ENCODE measurements at regions not wholly inside any gene's neighbourhood (a gene's known extent, or its start where the extent isn't known, plus 50 kb on each side); places are given as distances from the start of the nearest gene placed in this dataset.

- H3K14ac ChIP-seq (replicated peaks; ENCODE audit: low read depth, low read length) = no peak overlapping the region
- peaks cover 6% of the 10 kb centered on the region; the same call in 1 of the 2 replicates for H3K27me3 ChIP-seq (ENCODE audit: control insufficient read depth, insufficient read depth, low read length)
- no peak overlapping the region for H4K5ac ChIP-seq (ENCODE audit: low read depth, low read length)
- H2BK15ac ChIP-seq (ENCODE audit: low read depth, low read length) = no peak overlapping the region
- no CpG with 5 or more reads among the region's 2 CpGs for WGBS, 2 experiments (ENCODE audit: extremely low coverage in 2 of 2, insufficient read length in 1 of 2)
- in situ Hi-C loops (cut with MboI; ENCODE audit: low sequenced_read_pairs) = no loop called here
- no peak overlapping the region for H3K23ac ChIP-seq (ENCODE audit: low read depth, low read length)
- no peaks in the 10 kb centered on the region for H3K9me1 ChIP-seq (ENCODE audit: insufficient read depth, low read length)
- CTCF ChIA-PET = no interaction called here
- no peaks in the 10 kb centered on the region for H3K4me1 ChIP-seq (ENCODE audit: control insufficient read depth, insufficient read depth, low read length)
- no peak overlapping the region for H3K4me3 ChIP-seq (ENCODE audit: insufficient read depth, low read depth, low read length)
- H3K27ac ChIP-seq (ENCODE audit: insufficient read depth, low read length) = no peak overlapping the region
- no peak for ATAC-seq (ENCODE audit: low read depth)
- H3K36me3 ChIP-seq (ENCODE audit: control insufficient read depth, insufficient read depth, low read length) = no peaks in the 10 kb centered on the region
- no peak overlapping the region for H4K8ac ChIP-seq (ENCODE audit: low read depth in 2 of 2, low read length in 2 of 2)
- dilution Hi-C loops (cut with HindIII; ENCODE audit: low sequenced_read_pairs, unreplicated experiment) = no loop called here
- no peak overlapping the region for H3K4me2 ChIP-seq (ENCODE audit: low read depth, low read length)
- no peak overlapping the region for H3K56ac ChIP-seq (ENCODE audit: extremely low read depth, insufficient read depth, low read length)
- POLR2A ChIA-PET (ENCODE audit: unreplicated experiment) = no interaction called here
- H3K79me1 ChIP-seq (ENCODE audit: low read depth in 1 of 2, low read length in 2 of 2) = no peaks in the 10 kb centered on the region
- H3K18ac ChIP-seq (ENCODE audit: low read depth, low read length) = no peak overlapping the region
- TF ChIP-seq USF2 (IDR thresholded peaks at IDR 0.05; ENCODE audit: low read depth, low read length) (no peak), MXI1 (IDR thresholded peaks at IDR 0.05; ENCODE audit: borderline replicate concordance, low read depth, low read length) (no peak), MAZ (IDR thresholded peaks at IDR 0.05; ENCODE audit: borderline replicate concordance, low read depth, low read length) (no peak), CEBPB (IDR thresholded peaks at IDR 0.05; ENCODE audit: low read depth, low read length) (no peak), ELK1 (IDR thresholded peaks at IDR 0.05; ENCODE audit: borderline replicate concordance, low read depth, low read length) (no peak), FOS (IDR thresholded peaks at IDR 0.05; ENCODE audit: low read depth, low read length) (no peak)
- DNase-seq = no peak
- H4K20me1 ChIP-seq (ENCODE audit: insufficient read depth, low read length) = no peaks in the 10 kb centered on the region
- H2AK9ac ChIP-seq (replicated peaks; ENCODE audit: low read depth, low read length, poor library complexity) = no peak overlapping the region
- no peak overlapping the region for H3K9ac ChIP-seq (ENCODE audit: low read depth, low read length)
- intact Hi-C loops (cut with micrococcal nuclease) = no loop called here
- no TSS peak for BruUV-seq (replicated peaks)
- no peak overlapping the region for H2AK5ac ChIP-seq (ENCODE audit: low read depth, low read length)
- no peak overlapping the region for H4K91ac ChIP-seq (ENCODE audit: insufficient read depth, low read depth, low read length)
- no peaks in the 10 kb centered on the region for H3K9me3 ChIP-seq (ENCODE audit: control insufficient read depth, insufficient read depth, low read length)
- H2AFZ ChIP-seq (replicated peaks; ENCODE audit: low read length, poor library complexity) = no peak overlapping the region
- H3K4ac ChIP-seq (ENCODE audit: low read depth, low read length) = no peak overlapping the region
- H2BK120ac ChIP-seq (ENCODE audit: low read depth, low read length) = no peak overlapping the region
- H2BK5ac ChIP-seq (ENCODE audit: low read depth, low read length, poor library complexity, severe bottlenecking) = peak overlapping the region; percentile 39
- no peak overlapping the region for H2BK20ac ChIP-seq (ENCODE audit: low read depth, low read length)
Observed at GRCh38 chr14:54123841-54124240, 167.2 kb upstream of the BMP4 start.
